ENCODE measurements at regions not wholly inside any gene's neighbourhood (a gene's known extent, or its start where the extent isn't known, plus 50 kb on each side); places are given as distances from the start of the nearest gene placed in this dataset.

- Mint-ChIP-seq H3K36me3 (ENCODE audit: low read depth) (peaks cover 10% of the 10 kb centered on the region), H3K9me3 (peaks cover 22% of the 10 kb centered on the region), H3K27me3 (ENCODE audit: insufficient read depth, low read depth, poor library complexity) (peaks cover 4% of the 10 kb centered on the region), H3K4me3 (no peak overlapping the region), H3K4me1 (no peaks in the 10 kb centered on the region), H3K27ac (no peak overlapping the region)
- H3K27me3 ChIP-seq (ENCODE audit: insufficient read depth), result no peaks in the 10 kb centered on the region
- DNase-seq (ENCODE audit: low spot score) (no peak), ATAC-seq (no peak)
- no peaks in the 10 kb centered on the region for H3K4me1 ChIP-seq (ENCODE audit: insufficient read depth)
- no peaks in the 10 kb centered on the region for H3F3A ChIP-seq (replicated peaks; ENCODE audit: low read depth)
- H3K4me3 ChIP-seq, result no peak overlapping the region
- no peak overlapping the region for H3K27ac ChIP-seq (ENCODE audit: low read depth)
- peaks cover 25% of the 10 kb centered on the region for H3K9me2 ChIP-seq (ENCODE audit: insufficient read depth)
- H2AFZ ChIP-seq, result no peak overlapping the region
- H4K20me1 ChIP-seq (replicated peaks; ENCODE audit: insufficient read depth), result no peaks in the 10 kb centered on the region
- no peaks in the 10 kb centered on the region; the same call in 1 of the 2 replicates for H3K36me3 ChIP-seq (ENCODE audit: insufficient read depth)
- no peak overlapping the region for H3K4me2 ChIP-seq
- no peaks in the 10 kb centered on the region for H3K79me2 ChIP-seq (replicated peaks; ENCODE audit: insufficient read depth)
- no peak for TF ChIP-seq EZH2 (IDR thresholded peaks at IDR 0.05; ENCODE audit: low read depth, unreplicated experiment)
- TF ChIP-seq STAT1 (IDR thresholded peaks at IDR 0.05; ENCODE audit: unreplicated experiment), result no peak
- no peak for TF ChIP-seq CREB1 (CRISPR knock-in tag; IDR thresholded peaks at IDR 0.05; ENCODE audit: low read depth)
- TF ChIP-seq JUNB (IDR thresholded peaks at IDR 0.05; ENCODE audit: unreplicated experiment), result no peak
- TF ChIP-seq ZNF331 (CRISPR knock-in tag; IDR thresholded peaks at IDR 0.05; ENCODE audit: low read depth), result no peak
- TF ChIP-seq EZH2phosphoT487 (IDR thresholded peaks at IDR 0.05; ENCODE audit: unreplicated experiment), result no peak
- no peak for TF ChIP-seq REST (IDR thresholded peaks at IDR 0.05; ENCODE audit: unreplicated experiment)
- no peak for TF ChIP-seq POLR2AphosphoS5 (IDR thresholded peaks at IDR 0.05; ENCODE audit: low read depth)
- no peak for TF ChIP-seq ZNF114 (CRISPR knock-in tag; IDR thresholded peaks at IDR 0.05)
- no peak for TF ChIP-seq ETS1 (IDR thresholded peaks at IDR 0.05)
- no peak for TF ChIP-seq NANOG (IDR thresholded peaks at IDR 0.05; ENCODE audit: borderline replicate concordance)
- TF ChIP-seq ZNF462 (CRISPR knock-in tag; IDR thresholded peaks at IDR 0.05), result no peak
- TF ChIP-seq CTCF (conservative IDR thresholded peaks at IDR 0.05; ENCODE audit: low read depth in 2 of 2), result no peak
Measured at GRCh38 chr5:68521776-68522175, 306.2 kb downstream of the PIK3R1 start.

Measured in GM23338 (cell line).